SKM-1 (cell line): ENCODE measurements at regions not wholly inside any gene's neighbourhood (a gene's known extent, or its start where the extent isn't known, plus 50 kb on each side); places are given as distances from the start of the nearest gene placed in this dataset.

Experiments
- DNase-seq: peaks from one replicate; lab custom pipeline; 2025; ENCODE audit not compliant: unreplicated experiment; lab: John Stamatoyannopoulos, UW

DNA sequence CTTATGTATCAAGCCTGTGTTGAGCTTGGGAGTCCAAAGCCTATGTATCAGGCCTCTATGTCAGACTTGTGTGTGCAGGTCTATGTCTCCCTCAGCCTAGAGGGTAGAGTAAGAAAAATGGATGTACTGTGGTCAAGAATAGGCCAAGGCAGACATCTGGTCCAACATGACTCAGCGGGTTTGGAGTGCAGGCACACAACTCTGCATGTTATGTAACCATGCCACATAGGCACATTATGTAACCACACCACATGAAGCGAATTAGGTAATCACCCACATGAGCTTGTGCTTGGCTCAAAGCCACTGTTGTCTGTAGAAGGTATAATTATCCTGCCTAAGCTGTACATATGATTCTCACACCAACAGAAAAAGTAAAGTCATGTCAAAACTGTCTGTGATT lies 1190.5 kb upstream of the EYS start:
- peak; percentile 43 for DNase-seq

DNA sequence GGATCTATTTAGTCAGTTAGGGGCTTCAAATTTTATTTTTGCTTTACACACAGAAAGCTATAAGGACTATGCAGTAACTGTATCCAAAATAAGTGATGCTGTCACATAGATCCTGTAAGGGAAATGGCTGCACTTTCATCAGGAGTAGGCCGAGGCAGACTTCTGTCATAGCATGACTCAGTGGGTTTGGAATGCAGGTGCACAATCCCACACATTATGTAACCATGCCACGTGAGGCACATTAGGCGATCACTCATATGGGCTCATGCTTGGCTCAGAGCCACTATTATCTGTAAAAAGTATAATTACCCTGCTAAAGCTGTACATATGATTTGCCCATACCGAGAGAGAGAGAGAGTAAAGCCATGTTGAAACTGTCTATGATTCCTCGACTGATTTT lies 1189.4 kb upstream of the EYS start:
- no peak for DNase-seq

DNA sequence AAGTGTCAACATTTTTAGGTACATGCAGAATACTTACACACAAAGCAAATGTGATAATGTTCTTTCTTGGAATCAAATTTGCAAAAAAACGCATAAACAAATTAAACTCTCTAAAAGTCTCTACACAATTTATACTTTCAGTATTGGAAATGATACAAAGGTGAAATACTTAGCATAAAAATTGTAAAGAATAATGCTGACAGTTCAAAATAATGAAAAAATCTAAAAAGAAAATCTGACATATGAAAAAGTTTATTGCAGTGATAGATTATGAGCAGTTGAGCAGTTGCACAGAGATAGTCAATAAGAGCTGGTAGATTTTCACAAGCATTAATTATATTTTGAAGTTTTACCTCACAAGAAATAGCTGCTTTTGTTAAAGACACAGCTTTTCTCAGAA lies 1176.4 kb upstream of the EYS start:
- DNase-seq, result no peak

DNA sequence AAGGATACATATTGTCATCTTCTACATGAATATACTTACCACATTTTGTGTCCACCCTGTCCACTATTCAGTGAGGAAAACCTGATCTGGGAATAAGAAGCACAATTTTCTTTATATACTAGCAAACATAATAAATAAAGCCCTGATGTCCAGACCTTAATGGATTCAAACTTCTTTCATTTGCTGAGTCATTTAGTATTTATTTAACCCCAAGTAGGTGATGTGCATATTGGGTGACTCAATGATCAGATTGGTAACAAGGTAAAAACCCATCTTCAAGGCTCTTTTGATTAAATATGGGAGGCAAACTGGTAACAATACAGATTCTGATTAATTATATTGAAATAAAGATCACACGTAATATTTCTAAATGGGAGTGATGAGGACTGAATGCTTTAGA lies 1159.8 kb upstream of the EYS start:
- DNase-seq, result no peak

DNA sequence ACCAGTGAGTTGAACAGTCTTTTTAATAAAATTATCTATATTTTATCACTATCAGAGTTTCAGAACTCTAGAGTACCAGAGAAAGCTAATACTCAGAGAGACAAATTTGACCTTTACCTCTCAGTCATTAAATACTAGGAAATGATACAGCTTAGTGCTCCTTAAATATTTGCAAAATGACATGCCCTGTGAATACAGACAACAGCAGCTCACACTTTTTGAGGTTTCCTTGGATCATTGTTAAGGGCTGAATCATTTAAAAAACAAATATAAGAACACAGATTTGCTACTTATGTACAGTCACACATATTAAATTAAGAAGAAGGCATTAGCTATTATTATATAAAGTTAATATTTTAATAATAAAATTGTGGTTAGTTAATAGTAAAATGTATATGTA lies 1158.7 kb upstream of the EYS start:
- no peak for DNase-seq

DNA sequence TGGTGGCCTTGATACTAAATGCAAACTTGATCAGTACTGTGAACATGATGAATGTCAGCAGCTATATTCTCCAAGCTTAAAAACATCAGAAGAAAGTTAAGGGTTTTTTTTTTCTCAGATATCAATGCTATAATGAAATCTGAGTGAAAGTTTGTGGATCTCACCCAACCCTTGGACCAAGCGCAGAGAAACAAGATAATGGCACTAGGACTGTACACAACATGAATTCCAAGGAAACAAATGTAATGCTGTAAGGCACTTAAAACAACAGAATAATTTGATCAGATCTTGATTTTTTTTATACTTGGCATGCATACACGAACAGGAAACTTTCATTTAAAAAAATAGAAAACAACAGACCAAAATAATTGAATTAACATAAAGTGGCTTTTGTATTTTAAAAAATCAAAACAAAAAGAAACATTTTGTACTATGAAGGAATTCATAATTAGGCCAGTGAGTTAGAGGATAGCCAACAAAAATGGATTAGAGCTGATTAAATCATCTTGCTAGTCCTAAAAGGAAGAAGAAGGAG lies 1154.0 kb upstream of the EYS start:
- no peak for DNase-seq

DNA sequence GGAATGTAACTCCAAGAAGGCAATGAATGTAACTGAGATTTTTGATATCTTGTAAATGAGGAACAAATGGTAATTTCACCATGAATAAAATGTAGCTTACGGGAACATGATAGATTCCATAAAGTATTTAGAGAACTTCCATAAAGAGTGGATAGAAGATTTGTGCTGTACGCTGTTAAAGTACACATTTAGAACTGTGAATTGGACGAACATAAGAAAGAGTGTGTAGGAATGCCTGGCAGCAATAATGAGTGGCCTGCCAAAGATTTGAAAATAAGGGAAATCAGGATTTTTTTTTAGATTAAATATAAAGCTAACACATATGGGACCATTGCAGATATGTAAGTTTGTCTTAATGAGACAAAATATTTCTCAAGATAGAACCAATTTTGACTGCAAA lies 1153.3 kb upstream of the EYS start:
- no peak for DNase-seq

DNA sequence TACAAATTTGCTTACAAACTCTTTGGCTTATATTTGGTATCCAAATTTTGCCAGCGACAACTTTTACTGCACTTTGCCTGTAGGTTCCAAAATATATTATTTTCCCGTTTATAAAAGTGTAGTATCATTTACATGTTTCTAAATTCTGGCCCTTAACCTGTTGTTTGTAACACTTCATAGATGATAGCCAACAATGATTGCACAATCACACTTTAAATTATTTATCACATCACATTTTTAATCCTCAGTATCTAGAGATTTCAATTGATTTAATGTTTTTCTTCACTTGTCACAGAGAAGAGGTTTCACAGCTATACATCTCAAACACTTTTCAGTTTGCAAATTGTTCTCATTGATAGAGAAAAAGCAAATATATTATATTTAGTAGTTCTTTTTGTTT lies 1151.2 kb upstream of the EYS start:
- no peak for DNase-seq

DNA sequence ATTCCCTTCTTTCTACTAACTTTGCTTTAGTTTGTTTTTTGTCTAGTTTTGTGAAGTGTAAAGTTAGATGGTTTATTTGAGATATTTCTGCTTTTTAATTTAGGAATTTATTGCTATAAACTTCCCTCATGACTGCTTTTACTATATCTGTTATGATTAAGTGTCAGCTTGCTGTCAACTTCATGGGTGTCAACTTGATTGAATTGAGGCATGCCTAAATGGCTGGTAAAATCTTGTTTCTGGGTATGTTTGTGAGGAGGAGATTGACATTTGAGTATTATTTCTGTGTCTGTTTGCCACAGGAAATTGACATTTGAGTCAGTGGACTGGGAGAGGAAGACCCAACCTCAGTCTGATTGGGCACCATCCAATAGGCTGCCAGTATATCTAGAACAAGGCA lies 1147.0 kb upstream of the EYS start:
- no peak for DNase-seq

DNA sequence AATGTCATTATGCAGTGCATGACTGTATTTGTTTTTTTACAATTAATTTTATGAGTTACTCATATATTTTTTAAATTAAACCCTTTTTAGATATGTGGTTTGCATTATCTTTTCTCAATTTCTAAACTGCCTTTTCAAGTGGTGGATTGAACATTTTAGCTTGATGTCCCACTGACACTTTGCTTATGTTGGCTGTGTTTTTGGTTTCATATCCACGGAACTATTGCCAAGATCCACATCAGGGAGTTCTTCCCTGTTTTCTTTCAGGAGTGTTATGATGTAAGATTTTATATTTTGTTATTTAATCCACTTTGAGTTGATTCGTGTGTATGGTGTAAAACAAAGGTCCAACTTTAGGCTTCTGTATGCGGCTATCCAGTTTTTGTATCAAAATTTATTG lies 1144.9 kb upstream of the EYS start:
- no peak for DNase-seq

DNA sequence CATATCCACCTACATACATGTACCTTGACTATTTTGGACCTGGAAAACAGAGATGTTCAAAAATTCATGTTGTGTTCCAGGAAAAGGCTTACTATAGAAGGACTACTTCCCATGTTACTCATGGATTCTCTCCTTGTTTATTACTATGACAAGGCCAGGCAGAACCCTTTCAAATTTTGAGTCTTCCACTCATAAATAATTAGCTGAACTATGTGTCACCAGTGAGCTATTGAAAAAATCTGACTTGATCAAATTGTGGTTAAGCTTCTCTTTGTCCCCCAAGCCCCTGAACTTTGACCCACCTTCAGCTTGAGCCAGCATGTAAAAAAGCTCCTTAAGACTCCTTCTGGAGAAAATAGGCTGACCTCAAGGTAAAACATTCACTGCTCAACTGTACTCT lies 1142.8 kb upstream of the EYS start:
- DNase-seq, result no peak

DNA sequence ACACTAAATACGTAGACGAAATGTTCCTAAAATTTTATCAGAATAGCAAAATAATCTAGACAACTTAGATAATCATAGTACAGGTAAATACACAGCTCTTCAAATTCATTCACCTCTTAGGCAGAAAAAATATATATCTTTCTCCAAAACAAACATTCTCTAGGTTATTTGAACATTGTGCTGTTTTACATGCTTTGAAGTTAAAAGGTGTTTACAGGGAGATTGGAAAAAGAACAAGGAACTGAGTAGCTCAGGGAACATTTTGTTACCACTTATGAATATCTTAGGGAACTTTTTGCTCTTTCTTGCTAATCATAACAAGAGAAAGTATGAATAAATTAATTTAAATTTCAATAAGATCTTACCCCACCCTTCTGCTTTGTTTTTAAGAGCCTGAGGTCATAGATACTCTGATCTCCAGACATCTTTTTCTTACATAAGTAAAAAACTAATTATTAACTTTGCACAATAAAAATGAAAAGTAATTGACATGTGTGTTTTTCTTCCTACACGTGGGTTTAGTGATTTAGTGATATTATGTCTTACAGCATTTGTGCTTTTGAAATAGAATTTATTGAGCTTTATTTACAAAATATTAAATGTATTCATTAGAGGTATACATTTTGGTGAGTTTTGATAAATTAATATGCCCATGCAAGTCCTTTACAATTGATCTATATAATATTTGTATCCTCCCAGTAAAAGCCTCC lies 1141.4 kb upstream of the EYS start:
- no peak for DNase-seq

DNA sequence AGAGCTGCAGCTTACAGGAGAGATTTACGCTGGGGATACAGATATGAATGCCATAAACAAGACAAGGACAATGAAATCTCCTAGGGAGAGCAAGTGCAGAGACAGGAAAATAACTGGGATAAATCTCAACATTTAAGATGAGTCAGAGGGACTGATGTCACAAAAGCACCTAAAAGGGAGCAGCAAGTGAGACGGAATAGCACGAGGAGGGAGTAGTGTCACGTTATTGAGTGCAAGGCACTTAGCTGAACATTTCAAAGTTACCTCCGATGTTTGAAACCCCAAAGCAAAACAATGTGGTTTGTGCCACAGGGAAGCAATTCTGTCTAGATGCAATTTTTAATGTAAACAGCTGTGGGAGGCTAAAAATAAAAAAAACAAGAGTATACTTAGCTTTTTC lies 1131.7 kb upstream of the EYS start:
- DNase-seq, result no peak

DNA sequence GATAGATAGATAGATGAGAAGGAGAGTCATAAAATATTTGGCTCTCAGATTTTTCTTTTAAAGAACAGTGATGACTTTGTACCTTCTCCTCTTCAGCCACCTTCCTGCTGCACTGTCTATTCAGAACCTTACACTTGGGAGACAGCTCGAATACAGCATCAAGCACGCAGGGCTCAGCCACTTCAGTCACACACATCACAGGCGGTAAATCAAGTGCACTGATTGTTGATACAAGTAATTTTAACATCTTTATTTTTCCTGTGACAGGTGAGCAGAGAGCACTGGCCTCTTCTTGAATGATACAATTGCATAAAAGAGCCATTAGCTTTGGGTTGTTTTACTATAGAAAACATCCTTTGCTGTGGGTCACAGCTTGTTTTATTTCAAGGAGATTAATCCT lies 1118.5 kb upstream of the EYS start:
- DNase-seq, result no peak

DNA sequence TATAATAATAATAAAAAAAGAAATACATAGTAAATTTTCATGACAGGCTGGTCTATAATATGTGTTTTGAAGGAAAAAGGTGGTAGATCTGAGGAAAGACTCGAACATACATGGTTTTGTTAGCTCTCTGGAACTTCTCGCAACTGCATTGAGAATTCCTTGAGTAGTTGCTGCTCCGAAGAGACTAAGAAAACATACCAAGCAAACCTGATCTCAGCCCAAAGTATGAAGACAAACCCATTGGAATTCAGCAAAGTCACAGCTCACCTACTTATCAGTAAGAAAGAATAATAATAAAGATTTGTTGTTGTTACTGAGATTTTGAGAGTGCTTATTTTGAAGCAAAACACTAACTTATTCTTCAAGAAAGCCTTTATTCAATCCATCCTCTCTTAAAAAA lies 1107.1 kb upstream of the EYS start:
- DNase-seq, result no peak

DNA sequence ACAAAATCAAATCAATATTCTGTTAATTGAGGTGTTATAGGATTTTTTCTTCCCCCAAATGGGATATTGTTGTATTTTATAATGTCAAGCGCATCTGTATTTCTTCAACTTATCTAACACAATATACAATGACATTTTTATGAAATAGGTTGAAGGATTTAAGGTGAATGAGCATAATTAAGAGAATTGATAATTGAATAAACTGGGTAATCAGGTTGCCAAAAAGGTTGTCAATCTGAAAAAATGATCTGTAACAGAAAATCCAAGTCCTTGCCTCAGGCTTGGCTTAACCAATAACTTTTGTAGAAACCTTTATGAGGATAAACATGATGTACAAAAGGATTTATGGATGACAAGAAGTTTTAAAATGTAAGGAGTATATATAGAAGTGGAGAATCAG lies 1101.7 kb upstream of the EYS start:
- DNase-seq, result no peak

DNA sequence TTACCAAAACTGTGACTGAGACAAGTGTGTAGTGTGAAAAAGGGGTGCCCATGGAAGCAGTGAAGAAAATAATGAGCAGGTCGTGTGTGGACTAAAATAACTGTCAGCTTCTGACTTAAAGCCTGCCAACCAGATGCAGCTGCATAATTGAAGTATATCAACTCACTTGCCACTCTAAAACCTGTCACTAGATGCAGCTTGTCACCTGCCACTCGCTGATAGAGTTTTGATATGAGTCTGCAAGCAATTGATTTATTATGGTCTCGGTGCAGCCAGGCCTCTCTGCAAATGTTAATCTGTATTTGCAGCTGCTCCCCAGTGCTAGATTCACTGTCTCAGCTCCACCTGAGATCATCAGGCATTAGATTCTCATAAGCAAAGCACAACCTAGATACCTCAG lies 1090.0 kb upstream of the EYS start:
- no peak for DNase-seq

DNA sequence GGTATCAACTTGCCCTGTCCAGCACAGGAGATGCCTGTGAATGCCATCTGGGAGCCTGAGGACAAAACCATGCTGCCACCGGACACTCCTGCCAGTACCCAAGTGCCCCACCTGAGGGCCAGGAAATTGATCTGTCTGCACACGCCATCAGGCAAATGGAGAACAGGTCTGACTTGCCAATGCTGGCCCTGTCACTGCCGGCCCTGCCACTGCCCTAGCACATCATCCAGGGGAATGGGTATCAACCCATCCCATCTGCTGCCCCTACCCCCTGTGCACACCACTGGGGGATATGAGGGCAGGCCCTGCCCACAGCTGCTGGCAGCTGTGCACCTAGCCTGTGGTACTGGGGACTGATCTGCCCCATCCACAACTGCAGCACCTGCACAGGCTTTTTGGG lies 1081.6 kb upstream of the EYS start:
- DNase-seq, result no peak

DNA sequence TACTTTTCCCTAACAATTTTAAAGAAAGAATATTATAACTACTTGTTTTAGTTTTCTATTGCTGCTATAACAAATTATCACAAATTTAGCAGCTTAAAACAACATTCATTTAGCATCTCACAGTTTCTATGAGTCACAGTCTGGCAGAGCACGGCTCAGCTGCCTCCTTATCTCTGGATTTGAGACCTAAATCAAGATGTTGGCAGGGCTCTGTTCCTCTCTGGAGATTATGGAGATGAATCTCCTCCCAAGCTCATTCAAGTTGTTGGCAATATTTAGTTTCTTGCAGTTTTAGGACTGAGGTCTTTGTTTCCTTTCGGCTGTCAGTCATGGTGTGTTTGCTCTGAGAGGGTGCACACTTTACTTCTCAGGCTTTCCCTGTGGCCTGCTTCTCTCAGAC lies 1065.8 kb upstream of the EYS start:
- no peak for DNase-seq

DNA sequence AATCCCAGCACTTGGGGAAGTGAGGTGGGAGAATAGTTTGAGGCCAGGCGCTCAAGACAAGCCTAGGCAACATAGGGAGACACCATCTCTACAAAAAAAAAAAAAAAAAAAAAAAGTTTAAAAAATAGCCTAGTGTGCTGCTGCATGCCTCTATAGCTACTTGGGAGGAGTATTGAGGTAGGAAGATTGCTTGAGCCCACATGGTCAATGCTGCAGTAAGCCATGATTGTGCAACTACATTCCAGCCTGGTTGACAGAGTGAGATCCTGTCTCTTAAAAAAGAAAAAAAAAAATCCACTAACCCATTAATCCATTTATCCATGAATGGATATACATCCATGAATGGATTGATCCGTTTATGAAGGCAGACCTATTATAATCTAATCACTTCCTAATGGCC lies 1064.6 kb upstream of the EYS start:
- no peak for DNase-seq

DNA sequence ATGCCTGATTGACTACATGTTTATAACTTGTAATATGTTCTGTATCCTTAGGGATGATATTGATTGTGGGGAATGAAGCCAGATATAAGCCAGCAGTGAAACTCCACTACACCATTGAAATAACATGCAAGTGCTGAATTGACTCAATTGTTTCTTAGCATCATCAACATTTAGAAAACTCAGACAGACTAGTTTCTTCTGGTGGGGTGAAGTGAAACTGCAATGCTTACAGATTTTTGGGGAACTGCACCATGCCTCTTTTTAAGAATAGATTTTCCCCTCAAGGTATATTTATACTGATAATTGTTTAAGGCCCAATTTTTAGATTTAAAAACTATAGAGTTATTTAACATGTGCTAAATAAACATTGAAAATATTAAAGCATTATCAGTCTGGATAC lies 1044.6 kb upstream of the EYS start:
- no peak for DNase-seq

DNA sequence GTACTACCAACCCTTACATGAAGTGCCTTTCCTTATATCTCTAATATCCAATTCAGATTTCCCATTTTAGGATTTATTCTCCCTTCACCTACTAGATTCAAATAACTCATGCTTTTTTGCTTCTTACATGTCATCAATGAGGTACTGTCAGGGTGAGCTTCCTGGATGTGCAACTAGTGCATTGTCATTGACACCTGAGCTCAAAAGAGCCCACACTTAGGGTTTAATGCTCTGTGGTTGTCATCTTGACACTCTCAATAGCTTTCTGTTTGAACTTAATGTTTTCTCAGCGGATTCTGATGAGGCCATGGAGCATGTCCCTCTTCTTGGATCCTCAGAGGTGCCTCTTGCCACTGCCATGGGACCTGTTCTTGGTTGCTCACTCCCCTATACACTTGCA lies 1033.3 kb upstream of the EYS start:
- no peak for DNase-seq

DNA sequence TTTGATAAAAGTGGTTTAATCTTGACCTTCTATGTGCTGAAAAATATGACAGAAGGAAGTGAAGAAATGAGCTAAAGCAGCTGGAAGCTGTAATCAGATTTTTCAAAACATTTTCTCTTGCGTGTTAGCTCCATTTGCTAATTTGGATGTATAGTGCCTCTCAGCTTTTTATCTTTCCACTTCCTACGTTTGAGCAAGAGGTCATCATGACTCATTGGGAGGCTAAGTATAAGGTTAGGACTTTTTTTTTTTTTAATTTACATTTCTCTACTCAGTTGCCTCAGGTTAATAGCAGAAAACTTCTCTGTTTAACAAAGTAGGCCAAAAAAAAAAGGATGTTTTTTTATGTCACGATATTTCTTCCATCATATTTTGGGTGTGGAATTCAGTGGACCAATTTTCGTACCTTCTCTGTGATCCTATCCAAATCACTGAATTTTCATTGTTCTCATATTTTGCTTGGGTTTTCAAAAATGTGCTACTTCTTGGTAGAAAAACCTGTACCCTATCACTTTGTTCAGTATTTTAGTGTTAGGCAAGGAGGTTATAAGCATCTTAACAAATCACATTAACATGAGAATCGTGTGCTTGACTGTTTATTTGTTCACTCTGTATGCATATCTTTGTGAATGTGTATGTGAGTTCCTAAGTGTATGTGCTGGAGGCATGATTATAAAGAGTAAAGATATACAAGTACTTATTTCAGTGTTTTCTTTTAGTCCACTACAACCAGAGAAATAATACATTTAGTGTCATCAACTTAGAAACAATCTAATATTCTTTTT lies 1028.3 kb upstream of the EYS start:
- peak; percentile 2 for DNase-seq
